H9 (cell line): ENCODE measurements at regions not wholly inside any gene's neighbourhood (a gene's known extent, or its start where the extent isn't known, plus 50 kb on each side); places are given as distances from the start of the nearest gene placed in this dataset.

Experiments
- DNase-seq: peaks from one replicate; pipeline ENCODE4 v3.0.0-alpha.2; 2017
- H2AFZ ChIP-seq: one replicate; pipeline ENCODE4 v1.6.1; 2013; ENCODE audit warnings: mild to moderate bottlenecking, low read length, control low read depth, moderate library complexity
- H2AK5ac ChIP-seq: 2 replicates; pipeline ENCODE4 v1.6.1; 2013; ENCODE audit warnings: low read length, control low read depth, mixed read lengths; ENCODE audit not compliant: insufficient read length
- H2BK120ac ChIP-seq: one replicate; pipeline ENCODE4 v1.6.1; 2013; ENCODE audit warnings: low read depth, mild to moderate bottlenecking, low read length, control low read depth, inconsistent platforms; ENCODE audit not compliant: poor library complexity, severe bottlenecking
- H2BK12ac ChIP-seq: 2 replicates; pipeline ENCODE4 v1.6.1; 2013; ENCODE audit warnings: low read length, control low read depth, mixed read lengths, low read depth; ENCODE audit not compliant: insufficient read length
- H2BK15ac ChIP-seq: 2 replicates; pipeline ENCODE4 v1.6.1; 2013; ENCODE audit warnings: low read depth, low read length, control low read depth
- H2BK20ac ChIP-seq: one replicate; pipeline ENCODE4 v1.6.1; 2013; ENCODE audit warnings: low read depth, mild to moderate bottlenecking, low read length, control low read depth, inconsistent platforms; ENCODE audit not compliant: poor library complexity, severe bottlenecking
- H2BK5ac ChIP-seq: 2 replicates; pipeline ENCODE4 v1.6.1; 2013; ENCODE audit warnings: low read length, control low read depth, mixed read lengths; ENCODE audit not compliant: insufficient read length
- H3K14ac ChIP-seq: 2 replicates; pipeline ENCODE4 v1.6.1; 2013; ENCODE audit warnings: low read length, control low read depth; ENCODE audit not compliant: insufficient read depth
- H3K18ac ChIP-seq: 2 replicates; pipeline ENCODE4 v1.6.1; 2013; ENCODE audit warnings: low read depth, mild to moderate bottlenecking, mixed read lengths, low read length, control low read depth; ENCODE audit not compliant: insufficient read length
- H3K23ac ChIP-seq: 2 replicates; pipeline ENCODE4 v1.6.1; 2013; ENCODE audit warnings: low read length, control low read depth, mixed read lengths, low read depth; ENCODE audit not compliant: insufficient read length
- H3K23me2 ChIP-seq: 2 replicates; pipeline ENCODE4 v1.6.1; 2013; ENCODE audit warnings: low read depth, mild to moderate bottlenecking, mixed read lengths, low read length, control low read depth; ENCODE audit not compliant: insufficient read length, poor library complexity, severe bottlenecking
- H3K27ac ChIP-seq: 2 replicates; pipeline ENCODE4 v1.5.1; 2013; ENCODE audit warnings: low read length, control low read depth, mixed read lengths, low read depth; ENCODE audit not compliant: insufficient read length
- H3K27me3 ChIP-seq: 2 replicates; pipeline ENCODE4 v1.6.1; 2013; ENCODE audit warnings: low read length, control low read depth, inconsistent platforms; ENCODE audit not compliant: insufficient read depth
- H3K4ac ChIP-seq: 2 replicates; pipeline ENCODE4 v1.6.1; 2013; ENCODE audit warnings: low read depth, mild to moderate bottlenecking, control low read depth, inconsistent platforms, low read length, moderate library complexity
- H3K4me1 ChIP-seq: 2 replicates; pipeline ENCODE4 v1.6.1; 2013; ENCODE audit warnings: low read length, control low read depth, inconsistent platforms; ENCODE audit not compliant: insufficient read depth
- H3K4me2 ChIP-seq: 2 replicates; pipeline ENCODE4 v1.6.1; 2013; ENCODE audit warnings: low read length, control low read depth, mixed read lengths; ENCODE audit not compliant: insufficient read length, insufficient read depth
- H3K56ac ChIP-seq: 2 replicates; pipeline ENCODE4 v1.6.1; 2013; ENCODE audit warnings: low read depth, mild to moderate bottlenecking, mixed read lengths, low read length, control low read depth; ENCODE audit not compliant: insufficient read length
- H3K79me1 ChIP-seq: 2 replicates; pipeline ENCODE4 v1.6.1; 2013; ENCODE audit warnings: low read depth, mild to moderate bottlenecking, moderate library complexity, low read length, control low read depth, inconsistent platforms; ENCODE audit not compliant: insufficient read depth, poor library complexity, severe bottlenecking
- H3K79me2 ChIP-seq: 2 replicates; pipeline ENCODE4 v1.6.1; 2013; ENCODE audit warnings: low read length, control low read depth, inconsistent platforms; ENCODE audit not compliant: insufficient read depth
- H3K9ac ChIP-seq: 2 replicates; pipeline ENCODE4 v1.6.1; 2013; ENCODE audit warnings: low read length, control low read depth, mixed read lengths; ENCODE audit not compliant: insufficient read length; ENCODE audit errors: extremely low read depth
- H3K9me3 ChIP-seq: one replicate; pipeline ENCODE4 v1.6.1; 2013; ENCODE audit warnings: low read depth, low read length, inconsistent platforms; ENCODE audit not compliant: control insufficient read depth
- H3T11ph ChIP-seq: one replicate; pipeline ENCODE4 v1.6.1; 2013; ENCODE audit warnings: mild to moderate bottlenecking, low read length, control low read depth, inconsistent platforms
- H4K20me1 ChIP-seq: one replicate; pipeline ENCODE4 v1.6.1; 2013; ENCODE audit not compliant: control insufficient read depth, insufficient read length, insufficient read depth
- H4K5ac ChIP-seq: 2 replicates; pipeline ENCODE4 v1.6.1; 2013; ENCODE audit warnings: low read depth, mild to moderate bottlenecking, mixed read lengths, low read length, control low read depth; ENCODE audit not compliant: insufficient read length
- H4K8ac ChIP-seq: replicated peaks from 2 replicates; pipeline ENCODE4 v1.6.1; 2013; ENCODE audit warnings: low read length, control low read depth, mixed read lengths, low read depth; ENCODE audit not compliant: insufficient read length
- H4K91ac ChIP-seq: 2 replicates; pipeline ENCODE4 v1.6.1; 2013; ENCODE audit warnings: low read depth, mild to moderate bottlenecking, moderate library complexity, mixed read lengths, low read length, control low read depth; ENCODE audit not compliant: insufficient read length
- H3K27ac Mint-ChIP-seq, 3 experiments: 2 replicates in 2 of 3; 3 replicates in 1 of 3; pipeline ENCODE4 v1.8.0; 2020 to 2021; ENCODE audit warnings: mixed read lengths in 3 of 3, mild to moderate bottlenecking in 1 of 3, moderate library complexity in 1 of 3
- H3K27me3 Mint-ChIP-seq: 2 replicates; pipeline ENCODE4 v1.8.0; 2021; ENCODE audit warnings: low read depth, mild to moderate bottlenecking, moderate library complexity, mixed read lengths
- H3K36me3 Mint-ChIP-seq, 3 experiments: 2 replicates in 2 of 3; 3 replicates in 1 of 3; pipeline ENCODE4 v1.8.0; 2020 to 2021; ENCODE audit warnings: low read depth in 3 of 3, mixed read lengths in 3 of 3; ENCODE audit not compliant: insufficient read depth in 1 of 3
- H3K4me1 Mint-ChIP-seq, 2 experiments: 2 replicates each; pipeline ENCODE4 v1.8.0; 2020; ENCODE audit warnings: mixed read lengths in 2 of 2
- H3K4me3 Mint-ChIP-seq, 2 experiments: 2 replicates in 1 of 2; 3 replicates in 1 of 2; pipeline ENCODE4 v1.8.0; 2020 to 2021; ENCODE audit warnings: mild to moderate bottlenecking in 2 of 2, mixed read lengths in 2 of 2, moderate library complexity in 1 of 2
- H3K9me3 Mint-ChIP-seq, 2 experiments: 2 replicates in 1 of 2; 3 replicates in 1 of 2; pipeline ENCODE4 v1.8.0; 2020; ENCODE audit warnings: mild to moderate bottlenecking in 2 of 2, mixed read lengths in 2 of 2, moderate library complexity in 1 of 2
- WGBS: extraction: QIAGEN DNeasy Blood & Tissue Kit; methylation state at CpG from one replicate; pipeline ENCODE4 v1.1.7; 2013; ENCODE audit warnings: missing lambda C conversion rate, low lambda C conversion rate, mixed read lengths; ENCODE audit not compliant: insufficient read length; ENCODE audit errors: extremely low coverage; 5-methylcytosine and 5-hydroxymethylcytosine counted together
- TF ChIP-seq, protein P1 (sequence below): fragments of 200-600 bp; sonication (generic); conservative IDR thresholded peaks from 3 replicates; pipeline ENCODE4 v1.8.0; 2021; ENCODE audit warnings: antibody characterized with exemption, mild to moderate bottlenecking

DNA sequence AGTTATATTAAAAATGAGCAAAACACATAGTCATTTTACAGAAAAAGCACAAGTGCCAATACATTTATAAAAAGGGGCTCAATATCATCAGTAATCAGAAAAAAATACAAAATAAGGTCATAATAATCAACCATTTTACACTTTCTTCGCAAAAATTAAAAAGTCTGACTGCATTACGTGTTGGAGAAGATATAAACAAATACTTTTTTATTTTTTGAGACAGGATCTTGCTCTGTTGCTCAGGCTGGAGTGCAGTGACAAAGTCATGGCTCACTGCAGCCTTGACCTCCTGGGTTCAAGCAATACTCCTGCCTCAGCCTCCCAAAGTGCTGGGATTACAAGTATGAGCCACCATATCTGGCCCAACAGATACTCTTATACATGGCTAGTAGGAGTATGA is 181.5 kb upstream of the DIO3 start:
- Histone ChIP-seq H3K27me3 (no peaks in the 10 kb centered on the region), H3K4me2 (no peak overlapping the region), H3K14ac (no peak overlapping the region), H2BK12ac (no peak overlapping the region), H4K91ac (no peak overlapping the region), H3K9me3 (no peaks in the 10 kb centered on the region), H3T11ph (no peak overlapping the region), H3K56ac (no peak overlapping the region), H3K4me1 (no peaks in the 10 kb centered on the region), H4K8ac (no peak overlapping the region), H3K18ac (no peak overlapping the region), H2BK15ac (no peak overlapping the region), H3K79me2 (no peaks in the 10 kb centered on the region), H3K9ac (no peak overlapping the region), H2BK120ac (no peak overlapping the region), H2BK5ac (no peak overlapping the region), H3K23ac (no peak overlapping the region), H4K5ac (no peak overlapping the region), H4K20me1 (no peaks in the 10 kb centered on the region), H3K4ac (no peak overlapping the region), H2AK5ac (no peak overlapping the region), H3K27ac (no peak overlapping the region), H2BK20ac (no peak overlapping the region), H3K23me2 (no peaks in the 10 kb centered on the region), H3K79me1 (no peaks in the 10 kb centered on the region), H2AFZ (no peak overlapping the region)
- WGBS: no CpG with 5 or more reads among the region's 2 CpGs
- Mint-ChIP-seq H3K36me3 (peaks cover 0 to 3% (median 0%) of the 10 kb centered on the region in 3 experiments; a peak in 2 of 7 replicates), H3K9me3 (peaks cover 16 to 19% of the 10 kb centered on the region in 2 experiments), H3K4me1 (no peaks in the 10 kb centered on the region), H3K4me3 (no peak overlapping the region), H3K27me3 (peaks cover 6% of the 10 kb centered on the region), H3K27ac (no peak overlapping the region)
- DNase-seq: no peak
- TF ChIP-seq, protein P1, sequence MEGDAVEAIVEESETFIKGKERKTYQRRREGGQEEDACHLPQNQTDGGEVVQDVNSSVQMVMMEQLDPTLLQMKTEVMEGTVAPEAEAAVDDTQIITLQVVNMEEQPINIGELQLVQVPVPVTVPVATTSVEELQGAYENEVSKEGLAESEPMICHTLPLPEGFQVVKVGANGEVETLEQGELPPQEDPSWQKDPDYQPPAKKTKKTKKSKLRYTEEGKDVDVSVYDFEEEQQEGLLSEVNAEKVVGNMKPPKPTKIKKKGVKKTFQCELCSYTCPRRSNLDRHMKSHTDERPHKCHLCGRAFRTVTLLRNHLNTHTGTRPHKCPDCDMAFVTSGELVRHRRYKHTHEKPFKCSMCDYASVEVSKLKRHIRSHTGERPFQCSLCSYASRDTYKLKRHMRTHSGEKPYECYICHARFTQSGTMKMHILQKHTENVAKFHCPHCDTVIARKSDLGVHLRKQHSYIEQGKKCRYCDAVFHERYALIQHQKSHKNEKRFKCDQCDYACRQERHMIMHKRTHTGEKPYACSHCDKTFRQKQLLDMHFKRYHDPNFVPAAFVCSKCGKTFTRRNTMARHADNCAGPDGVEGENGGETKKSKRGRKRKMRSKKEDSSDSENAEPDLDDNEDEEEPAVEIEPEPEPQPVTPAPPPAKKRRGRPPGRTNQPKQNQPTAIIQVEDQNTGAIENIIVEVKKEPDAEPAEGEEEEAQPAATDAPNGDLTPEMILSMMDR: no peak
